Esophagus squamous epithelium (tissue), 5 donors: ENCODE measurements at regions not wholly inside any gene's neighbourhood (a gene's known extent, or its start where the extent isn't known, plus 50 kb on each side); places are given as distances from the start of the nearest gene placed in this dataset.

Source experiments
- DNase-seq: peaks from one replicate; lab custom pipeline; 2025; lab: John Stamatoyannopoulos, UW
- H3K27ac ChIP-seq, 4 donors: fragments of 200-600 bp; sonication (generic); one replicate each; pipeline ENCODE4 v1.5.1; 2016 to 2019; ENCODE audit warnings: mild to moderate bottlenecking in 1 of 4
- H3K27me3 ChIP-seq, 4 donors: fragments of 200-600 bp; sonication (generic); 1 replicate in 3 of 4; 2 replicates in 1 of 4; pipeline versions ENCODE4 v1.5.1 to v1.6.0; 2017 to 2021; ENCODE audit warnings: antibody characterized with exemption in 1 of 4
- H3K36me3 ChIP-seq, 3 donors: fragments of 200-600 bp; sonication (generic); one replicate each; pipeline ENCODE4 v1.5.1; 2016 to 2019
- H3K4me1 ChIP-seq, 3 donors: fragments of 200-600 bp; sonication (generic); one replicate each; pipeline ENCODE4 v1.5.1; 2017 to 2019
- H3K4me3 ChIP-seq, 4 donors: fragments of 200-600 bp; sonication (generic); 1 replicate in 3 of 4; 2 replicates in 1 of 4; pipeline ENCODE4 v1.5.1; 2016 to 2019; ENCODE audit warnings: mild to moderate bottlenecking in 2 of 4, moderate library complexity in 1 of 4
- H3K9me3 ChIP-seq, 3 donors: fragments of 200-600 bp; sonication (generic); one replicate each; pipeline ENCODE4 v1.5.1; 2016 to 2019
- CTCF ChIP-seq, 6 experiments: fragments of 450-650 bp in 4 of 6; fragments of 200-600 bp in 2 of 6; sonication (generic) in 2 of 6; IDR thresholded peaks; one replicate each; pipeline ENCODE4 v1.5.1; 2016 to 2019; ENCODE audit warnings: antibody characterized with exemption in 6 of 6, mild to moderate bottlenecking in 4 of 6, moderate library complexity in 4 of 6
- POLR2A ChIP-seq, 4 donors: fragments of 450-650 bp; IDR thresholded peaks; one replicate each; pipeline ENCODE4 v1.6.1; 2017; ENCODE audit warnings: antibody characterized with exemption in 4 of 4, mild to moderate bottlenecking in 4 of 4, moderate library complexity in 3 of 4
- WGBS, 2 donors: methylation state at CpG; one replicate each; pipeline ENCODE4 v1.1.5; 2018; 5-methylcytosine and 5-hydroxymethylcytosine counted together
- intact Hi-C: fragments of 100-400 bp; cut with DNase I; formaldehyde crosslinking; loops from one replicate; pipeline ENCODE4 v1.15.0; 2022
- donor health status: DM: yes; HTN: yes; CAD: no.

GRCh38 chr4:125390727-125391126 is 76.0 kb downstream of the FAT4 start:
- peaks cover 0 to 21% (median 4%) of the 10 kb centered on the region in 3 donors for H3K4me1 ChIP-seq
- H3K9me3 ChIP-seq, result no peaks in the 10 kb centered on the region
- H3K27ac ChIP-seq, result peak overlapping the region in 3 of 4 donors; percentile 71 to 72 (median 72)
- no peak for DNase-seq
- H3K27me3 ChIP-seq, result no peaks in the 10 kb centered on the region
- H3K4me3 ChIP-seq, result no peak overlapping the region
- no peaks in the 10 kb centered on the region for H3K36me3 ChIP-seq
- intact Hi-C loops, result no loop called here
- TF ChIP-seq CTCF (IDR thresholded peaks at IDR 0.05) (no peak), POLR2A (IDR thresholded peaks at IDR 0.05) (no peak)

- Histone ChIP-seq H3K36me3 (no peaks in the 10 kb centered on the region), H3K4me1 (peaks cover 0 to 26% (median 4%) of the 10 kb centered on the region in 3 donors), H3K4me3 (no peak overlapping the region), H3K27me3 (no peaks in the 10 kb centered on the region), H3K9me3 (no peaks in the 10 kb centered on the region), H3K27ac (no peak overlapping the region)
- no peak for TF ChIP-seq POLR2A (IDR thresholded peaks at IDR 0.05)
- TF ChIP-seq CTCF (IDR thresholded peaks at IDR 0.05), result no peak
- 5 to 17% methylated on average over 1 of the region's 1 CpG for WGBS, 2 donors
- intact Hi-C loops, result no loop called here
- no peak for DNase-seq
Observed at GRCh38 chr4:125392694-125393093, 77.9 kb downstream of the FAT4 start.

GRCh38 chr4:125393825-125394224 is 79.1 kb downstream of the FAT4 start:
- no peak overlapping the region for H3K27ac ChIP-seq
- no peak overlapping the region for H3K4me3 ChIP-seq
- TF ChIP-seq CTCF (IDR thresholded peaks at IDR 0.05) (no peak), POLR2A (IDR thresholded peaks at IDR 0.05) (no peak)
- no peak for DNase-seq
- no peaks in the 10 kb centered on the region for H3K9me3 ChIP-seq
- no peaks in the 10 kb centered on the region for H3K36me3 ChIP-seq
- WGBS, 2 donors, result 49 to 64% methylated on average over 2 of the region's 2 CpGs
- H3K27me3 ChIP-seq, result no peaks in the 10 kb centered on the region
- H3K4me1 ChIP-seq, result peaks cover 0 to 23% (median 4%) of the 10 kb centered on the region in 3 donors
- intact Hi-C loops, result no loop called here

GRCh38 chr4:125397226-125397625 is 82.5 kb downstream of the FAT4 start:
- no peak for TF ChIP-seq POLR2A (IDR thresholded peaks at IDR 0.05)
- no peak for TF ChIP-seq CTCF (IDR thresholded peaks at IDR 0.05)
- H3K4me1 ChIP-seq, result peaks cover 0 to 5% (median 0%) of the 10 kb centered on the region in 3 donors
- H3K4me3 ChIP-seq, result no peak overlapping the region
- intact Hi-C loops, result no loop called here
- WGBS, 2 donors, result 36 to 55% methylated on average over 2 of the region's 2 CpGs
- no peak overlapping the region for H3K27ac ChIP-seq
- no peaks in the 10 kb centered on the region for H3K36me3 ChIP-seq
- no peaks in the 10 kb centered on the region for H3K9me3 ChIP-seq
- DNase-seq, result no peak
- H3K27me3 ChIP-seq, result no peaks in the 10 kb centered on the region

- 50 to 53% methylated on average over 9 of the region's 9 CpGs for WGBS, 2 donors
- H3K27ac ChIP-seq, result no peak overlapping the region
Observed at GRCh38 chr4:125398263-125399002, 83.7 kb downstream of the FAT4 start.

More at GRCh38 chr4:125398263-125399002, 83.7 kb downstream of the FAT4 start:
- Histone ChIP-seq H3K36me3 (no peaks in the 10 kb centered on the region), H3K4me3 (no peak overlapping the region), H3K4me1 (peaks cover 0 to 5% (median 0%) of the 10 kb centered on the region in 3 donors), H3K27me3 (no peaks in the 10 kb centered on the region), H3K9me3 (no peaks in the 10 kb centered on the region)
- intact Hi-C loops, result no loop called here
- TF ChIP-seq POLR2A (IDR thresholded peaks at IDR 0.05) (no peak), CTCF (IDR thresholded peaks at IDR 0.05) (no peak)
- DNase-seq, result no peak
